ENCODE measurements at regions not wholly inside any gene's neighbourhood (a gene's known extent, or its start where the extent isn't known, plus 50 kb on each side); places are given as distances from the start of the nearest gene placed in this dataset.
A peak's percentile ranks its signal among the peaks of the same experiment; 100 is the strongest.

GRCh38 chr7:33727315-33727714, 178.0 kb upstream of the BMPER start:
- DNase-seq (ENCODE audit: low read depth): no peak

GRCh38 chr7:33728873-33729551, 176.3 kb upstream of the BMPER start:
- DNase-seq (ENCODE audit: low read depth): no peak

GRCh38 chr7:33729726-33730125, 175.6 kb upstream of the BMPER start:
- DNase-seq (ENCODE audit: low read depth): no peak

- DNase-seq (ENCODE audit: low read depth): no peak
These were observed 174.4 kb upstream of the BMPER start for GRCh38 chr7:33730958-33731357.

- no peak for DNase-seq (ENCODE audit: low read depth)
These were observed 173.4 kb upstream of the BMPER start for GRCh38 chr7:33731912-33732311.

GRCh38 chr7:33732462-33732861, 172.9 kb upstream of the BMPER start:
- DNase-seq (ENCODE audit: low read depth): no peak

- no peak for DNase-seq (ENCODE audit: low read depth)
These were observed 171.3 kb upstream of the BMPER start for GRCh38 chr7:33733870-33734650.

- DNase-seq (ENCODE audit: low read depth): no peak
These were observed 169.9 kb upstream of the BMPER start for GRCh38 chr7:33735403-33735802.

GRCh38 chr7:33736521-33737221, 168.7 kb upstream of the BMPER start:
- no peak for DNase-seq (ENCODE audit: low read depth)

- no peak for DNase-seq (ENCODE audit: low read depth)
These were observed 166.9 kb upstream of the BMPER start for GRCh38 chr7:33738260-33738935.

GRCh38 chr7:33739286-33739685, 166.1 kb upstream of the BMPER start:
- DNase-seq (ENCODE audit: low read depth): no peak

GRCh38 chr7:33742521-33742920, 162.8 kb upstream of the BMPER start:
- DNase-seq (ENCODE audit: low read depth): no peak

- no peak for DNase-seq (ENCODE audit: low read depth)
These were observed 162.2 kb upstream of the BMPER start for GRCh38 chr7:33742999-33743587.

GRCh38 chr7:33743594-33743993, 161.7 kb upstream of the BMPER start:
- DNase-seq (ENCODE audit: low read depth): peak; percentile 67

GRCh38 chr7:33744293-33745075, 160.9 kb upstream of the BMPER start:
- DNase-seq (ENCODE audit: low read depth): no peak

GRCh38 chr7:33745934-33746333, 159.4 kb upstream of the BMPER start:
- DNase-seq (ENCODE audit: low read depth): peak; percentile 75

- no peak for DNase-seq (ENCODE audit: low read depth)
These were observed 156.5 kb upstream of the BMPER start for GRCh38 chr7:33748793-33749192.

GRCh38 chr7:33750177-33750576, 155.2 kb upstream of the BMPER start:
- no peak for DNase-seq (ENCODE audit: low read depth)

- DNase-seq (ENCODE audit: low read depth): no peak
These were observed 153.9 kb upstream of the BMPER start for GRCh38 chr7:33751443-33751842.

- DNase-seq (ENCODE audit: low read depth): no peak
These were observed 151.3 kb upstream of the BMPER start for GRCh38 chr7:33753881-33754525.

Measured in HT1080 (cell line).